A549 (cell line): ENCODE measurements at regions not wholly inside any gene's neighbourhood (a gene's known extent, or its start where the extent isn't known, plus 50 kb on each side); places are given as distances from the start of the nearest gene placed in this dataset.

Experiments used
- ATAC-seq, 2 experiments: fragments of 200-7000 bp in 1 of 2; fragments of >200 bp in 1 of 2; cut with Nextera tagmentation in 1 of 2; cut with Tn5 transposase in 1 of 2; 3 replicates each; pipeline versions ENCODE4 v1.8.0 to v1.9.1; 2018 to 2020; ENCODE audit warnings: mild to moderate bottlenecking in 1 of 2, moderate library complexity in 1 of 2
- CTCF ChIA-PET: fragments of 300-600 bp; sonication (Branson Sonifier 250); formaldehyde crosslinking; extraction: SDS; loops from one replicate; lab custom pipeline; 2021; ENCODE audit warnings: antibody characterized with exemption, inconsistent platforms; lab: Yijun Ruan, JAX
- POLR2A ChIA-PET: fragments of 350-600 bp; formaldehyde crosslinking; extraction: SDS; loops from one replicate; lab custom pipeline; 2021; ENCODE audit warnings: antibody characterized with exemption, inconsistent platforms; lab: Yijun Ruan, JAX
- DNase-seq, 2 experiments: peaks; one replicate each; pipeline versions ENCODE4 v3.0.0 to v3.0.0-alpha.2; 2011 to 2016; ENCODE audit warnings: low read depth in 1 of 2, low spot score in 1 of 2
- FAIRE-seq: peaks from 2 replicates; lab custom pipeline; 2011; peaks lifted over from hg19 to GRCh38; lab: Jason Lieb, UNC
- H3K27ac ChIP-seq, 2 experiments: fragments of >200 bp; sonication (Bioruptor Twin); formaldehyde crosslinking; 3 replicates each; pipeline ENCODE4 v1.5.1; 2016 to 2017
- H3K4me1 ChIP-seq: fragments of >200 bp; sonication (Bioruptor Twin); formaldehyde crosslinking; 3 replicates; pipeline ENCODE4 v1.6.1; 2016
- H3K4me2 ChIP-seq: fragments of >200 bp; sonication (Bioruptor Twin); formaldehyde crosslinking; 3 replicates; pipeline ENCODE4 v1.6.1; 2016
- H3K4me3 ChIP-seq: fragments of >200 bp; sonication (Bioruptor Twin); formaldehyde crosslinking; 3 replicates; pipeline ENCODE4 v1.5.1; 2016
- H3K9me3 ChIP-seq: fragments of >200 bp; sonication (Bioruptor Twin); formaldehyde crosslinking; 3 replicates; pipeline ENCODE4 v1.6.1; 2016
- CEBPB ChIP-seq, 2 experiments: fragments of >200 bp in 1 of 2; sonication (Bioruptor Twin) in 1 of 2; formaldehyde crosslinking in 1 of 2; IDR thresholded peaks; 2 replicates each; pipeline ENCODE4 v1.6.1; 2012 to 2016
- CHD4 ChIP-seq: fragments of 200-600 bp; sonication (generic); IDR thresholded peaks from 2 replicates; pipeline ENCODE4 v1.6.1; 2016; ENCODE audit warnings: antibody characterized with exemption, mild to moderate bottlenecking, borderline replicate concordance
- ESRRA ChIP-seq: fragments of 150-350 bp; IDR thresholded peaks from 2 replicates; pipeline ENCODE4 v1.6.1; 2014; ENCODE audit warnings: mild to moderate bottlenecking, low read length, borderline replicate concordance
- FOSB ChIP-seq: fragments of 250-450 bp; sonication (Bioruptor Pico); IDR thresholded peaks from 2 replicates; pipeline ENCODE4 v1.5.0; 2020; ENCODE audit warnings: mild to moderate bottlenecking, moderate library complexity
- FOSL2 ChIP-seq, 2 experiments: fragments of 450-650 bp in 1 of 2; fragments of >200 bp in 1 of 2; sonication (Bioruptor Twin) in 1 of 2; formaldehyde crosslinking; IDR thresholded peaks; 2 replicates each; pipeline versions ENCODE4 v1.5.0 to v1.6.1; 2016 to 2020; ENCODE audit warnings: mild to moderate bottlenecking in 1 of 2, moderate library complexity in 1 of 2
- HDAC2 ChIP-seq: fragments of 200-600 bp; sonication (generic); IDR thresholded peaks from 2 replicates; pipeline ENCODE4 v1.6.1; 2016
- HEYL ChIP-seq: fragments of 250-450 bp; sonication (Bioruptor Pico); IDR thresholded peaks from 2 replicates; pipeline ENCODE4 v1.8.0; 2021; ENCODE audit warnings: mild to moderate bottlenecking, moderate library complexity
- HOXB13 ChIP-seq: fragments of 250-450 bp; sonication (Bioruptor Pico); IDR thresholded peaks from 2 replicates; pipeline ENCODE4 v1.5.0; 2020; ENCODE audit warnings: low read depth, mild to moderate bottlenecking, moderate library complexity
- HOXB5 ChIP-seq: fragments of 250-450 bp; sonication (Bioruptor Pico); IDR thresholded peaks from 2 replicates; pipeline ENCODE4 v1.5.0; 2020; ENCODE audit warnings: mild to moderate bottlenecking, moderate library complexity
- JUN ChIP-seq, 2 experiments: fragments of >200 bp; sonication (Bioruptor Twin); formaldehyde crosslinking; IDR thresholded peaks; 2 replicates in 1 of 2; 3 replicates in 1 of 2; pipeline ENCODE4 v1.6.1; 2016 to 2017
- JUNB ChIP-seq: fragments of >200 bp; sonication (Bioruptor Twin); formaldehyde crosslinking; IDR thresholded peaks from 2 replicates; pipeline ENCODE4 v1.6.1; 2016
- MAFK ChIP-seq: fragments of 450-650 bp; IDR thresholded peaks from 2 replicates; pipeline ENCODE4 v1.6.1; 2014; ENCODE audit not compliant: partially characterized antibody
- NR3C1 ChIP-seq: fragments of >200 bp; sonication (Bioruptor Twin); formaldehyde crosslinking; IDR thresholded peaks from 3 replicates; pipeline ENCODE4 v1.6.1; 2017
- ZFP36 ChIP-seq: fragments of 450-650 bp; IDR thresholded peaks from 2 replicates; pipeline ENCODE4 v1.6.1; 2014; ENCODE audit warnings: borderline replicate concordance; ENCODE audit not compliant: partially characterized antibody
- WGBS: methylation state at CpG from one replicate; pipeline ENCODE4 v1.1.6; 2017; ENCODE audit errors: missing lambda C conversion rate; 5-methylcytosine and 5-hydroxymethylcytosine counted together
- TF ChIP-seq, protein P1 (sequence below): IDR thresholded peaks from 2 replicates; pipeline ENCODE4 v1.6.1; 2012
- TF ChIP-seq, protein P2 (sequence below): fragments of >200 bp; sonication (Bioruptor Twin); formaldehyde crosslinking; IDR thresholded peaks from 3 replicates; pipeline ENCODE4 v1.6.1; 2016
- TF ChIP-seq, protein P3 (sequence below): fragments of 200-600 bp; sonication (generic); IDR thresholded peaks from 2 replicates; pipeline ENCODE4 v1.6.1; 2016; ENCODE audit warnings: antibody characterized with exemption, mild to moderate bottlenecking, moderate library complexity
- TF ChIP-seq, protein P4 (sequence below): fragments of 250-450 bp; sonication (Bioruptor Pico); IDR thresholded peaks from 2 replicates; pipeline ENCODE4 v1.5.0; 2020; ENCODE audit warnings: low read depth, mild to moderate bottlenecking, moderate library complexity
- TF ChIP-seq, protein P5 (sequence below): IDR thresholded peaks from 2 replicates; pipeline ENCODE4 v1.6.1; 2012

DNA sequence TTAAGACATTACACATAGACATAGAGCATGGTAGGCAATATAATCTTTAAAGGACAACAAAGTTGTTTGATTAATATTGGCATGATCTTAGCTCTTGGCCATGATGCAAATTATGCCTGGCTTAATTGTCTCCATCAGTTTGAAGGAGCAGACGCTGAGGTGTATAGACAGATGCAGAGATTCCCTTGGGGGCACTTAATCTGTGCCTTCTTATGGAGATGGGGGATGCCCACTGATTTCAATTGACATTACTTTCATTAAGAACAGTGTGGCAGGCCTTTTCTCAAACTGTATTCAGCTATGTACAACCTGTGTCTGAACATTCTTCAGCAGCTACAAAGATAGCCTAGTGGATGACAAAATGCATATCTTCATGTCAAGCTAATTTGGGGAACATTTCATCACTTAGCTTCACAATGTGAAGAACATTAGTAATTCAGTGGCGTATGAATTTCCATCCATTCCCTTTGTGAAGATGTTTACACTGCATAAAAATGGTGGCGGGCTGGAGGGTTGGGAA lies 85.3 kb upstream of the MYCBP2 start:
- ChIA-PET POLR2A (no interaction called here), CTCF (interaction anchor here (0.6 kb wide), 1 partner anchor 31 kb away, joined by 3 read pairs; no protein-coding TSS in a partner anchor)
- FAIRE-seq (no peak), DNase-seq (no peak), ATAC-seq (no peak)
- Histone ChIP-seq H3K4me1 (no peaks in the 10 kb centered on the region), H3K4me2 (no peak overlapping the region), H3K27ac (no peak overlapping the region), H3K4me3 (no peak overlapping the region), H3K9me3 (no peaks in the 10 kb centered on the region)
- 60% methylated on average over 3 of the region's 3 CpGs for WGBS
- TF ChIP-seq, protein P1, sequence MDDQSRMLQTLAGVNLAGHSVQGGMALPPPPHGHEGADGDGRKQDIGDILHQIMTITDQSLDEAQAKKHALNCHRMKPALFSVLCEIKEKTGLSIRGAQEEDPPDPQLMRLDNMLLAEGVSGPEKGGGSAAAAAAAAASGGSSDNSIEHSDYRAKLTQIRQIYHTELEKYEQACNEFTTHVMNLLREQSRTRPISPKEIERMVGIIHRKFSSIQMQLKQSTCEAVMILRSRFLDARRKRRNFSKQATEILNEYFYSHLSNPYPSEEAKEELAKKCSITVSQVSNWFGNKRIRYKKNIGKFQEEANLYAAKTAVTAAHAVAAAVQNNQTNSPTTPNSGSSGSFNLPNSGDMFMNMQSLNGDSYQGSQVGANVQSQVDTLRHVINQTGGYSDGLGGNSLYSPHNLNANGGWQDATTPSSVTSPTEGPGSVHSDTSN: no peak
- TF ChIP-seq ZFP36: no peak
- no peak for TF ChIP-seq JUN (IDR thresholded peaks at IDR 0.05)
- TF ChIP-seq NR3C1: no peak
- no peak for TF ChIP-seq CHD4
- TF ChIP-seq HOXB5 (CRISPR knock-in tag): no peak
- TF ChIP-seq, protein P2, sequence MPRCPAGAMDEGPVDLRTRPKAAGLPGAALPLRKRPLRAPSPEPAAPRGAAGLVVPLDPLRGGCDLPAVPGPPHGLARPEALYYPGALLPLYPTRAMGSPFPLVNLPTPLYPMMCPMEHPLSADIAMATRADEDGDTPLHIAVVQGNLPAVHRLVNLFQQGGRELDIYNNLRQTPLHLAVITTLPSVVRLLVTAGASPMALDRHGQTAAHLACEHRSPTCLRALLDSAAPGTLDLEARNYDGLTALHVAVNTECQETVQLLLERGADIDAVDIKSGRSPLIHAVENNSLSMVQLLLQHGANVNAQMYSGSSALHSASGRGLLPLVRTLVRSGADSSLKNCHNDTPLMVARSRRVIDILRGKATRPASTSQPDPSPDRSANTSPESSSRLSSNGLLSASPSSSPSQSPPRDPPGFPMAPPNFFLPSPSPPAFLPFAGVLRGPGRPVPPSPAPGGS: no peak
- no peak for TF ChIP-seq JUNB
- TF ChIP-seq HDAC2: no peak
- no peak for TF ChIP-seq FOSB (CRISPR knock-in tag)
- TF ChIP-seq, protein P3, sequence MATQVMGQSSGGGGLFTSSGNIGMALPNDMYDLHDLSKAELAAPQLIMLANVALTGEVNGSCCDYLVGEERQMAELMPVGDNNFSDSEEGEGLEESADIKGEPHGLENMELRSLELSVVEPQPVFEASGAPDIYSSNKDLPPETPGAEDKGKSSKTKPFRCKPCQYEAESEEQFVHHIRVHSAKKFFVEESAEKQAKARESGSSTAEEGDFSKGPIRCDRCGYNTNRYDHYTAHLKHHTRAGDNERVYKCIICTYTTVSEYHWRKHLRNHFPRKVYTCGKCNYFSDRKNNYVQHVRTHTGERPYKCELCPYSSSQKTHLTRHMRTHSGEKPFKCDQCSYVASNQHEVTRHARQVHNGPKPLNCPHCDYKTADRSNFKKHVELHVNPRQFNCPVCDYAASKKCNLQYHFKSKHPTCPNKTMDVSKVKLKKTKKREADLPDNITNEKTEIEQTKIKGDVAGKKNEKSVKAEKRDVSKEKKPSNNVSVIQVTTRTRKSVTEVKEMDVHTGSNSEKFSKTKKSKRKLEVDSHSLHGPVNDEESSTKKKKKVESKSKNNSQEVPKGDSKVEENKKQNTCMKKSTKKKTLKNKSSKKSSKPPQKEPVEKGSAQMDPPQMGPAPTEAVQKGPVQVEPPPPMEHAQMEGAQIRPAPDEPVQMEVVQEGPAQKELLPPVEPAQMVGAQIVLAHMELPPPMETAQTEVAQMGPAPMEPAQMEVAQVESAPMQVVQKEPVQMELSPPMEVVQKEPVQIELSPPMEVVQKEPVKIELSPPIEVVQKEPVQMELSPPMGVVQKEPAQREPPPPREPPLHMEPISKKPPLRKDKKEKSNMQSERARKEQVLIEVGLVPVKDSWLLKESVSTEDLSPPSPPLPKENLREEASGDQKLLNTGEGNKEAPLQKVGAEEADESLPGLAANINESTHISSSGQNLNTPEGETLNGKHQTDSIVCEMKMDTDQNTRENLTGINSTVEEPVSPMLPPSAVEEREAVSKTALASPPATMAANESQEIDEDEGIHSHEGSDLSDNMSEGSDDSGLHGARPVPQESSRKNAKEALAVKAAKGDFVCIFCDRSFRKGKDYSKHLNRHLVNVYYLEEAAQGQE: no peak
- TF ChIP-seq, protein P4, sequence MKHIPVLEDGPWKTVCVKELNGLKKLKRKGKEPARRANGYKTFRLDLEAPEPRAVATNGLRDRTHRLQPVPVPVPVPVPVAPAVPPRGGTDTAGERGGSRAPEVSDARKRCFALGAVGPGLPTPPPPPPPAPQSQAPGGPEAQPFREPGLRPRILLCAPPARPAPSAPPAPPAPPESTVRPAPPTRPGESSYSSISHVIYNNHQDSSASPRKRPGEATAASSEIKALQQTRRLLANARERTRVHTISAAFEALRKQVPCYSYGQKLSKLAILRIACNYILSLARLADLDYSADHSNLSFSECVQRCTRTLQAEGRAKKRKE: no peak
- TF ChIP-seq HEYL (CRISPR knock-in tag): no peak
- TF ChIP-seq, protein P5, sequence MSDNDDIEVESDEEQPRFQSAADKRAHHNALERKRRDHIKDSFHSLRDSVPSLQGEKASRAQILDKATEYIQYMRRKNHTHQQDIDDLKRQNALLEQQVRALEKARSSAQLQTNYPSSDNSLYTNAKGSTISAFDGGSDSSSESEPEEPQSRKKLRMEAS: no peak
- no peak for TF ChIP-seq CEBPB (IDR thresholded peaks at IDR 0.05)

DNA sequence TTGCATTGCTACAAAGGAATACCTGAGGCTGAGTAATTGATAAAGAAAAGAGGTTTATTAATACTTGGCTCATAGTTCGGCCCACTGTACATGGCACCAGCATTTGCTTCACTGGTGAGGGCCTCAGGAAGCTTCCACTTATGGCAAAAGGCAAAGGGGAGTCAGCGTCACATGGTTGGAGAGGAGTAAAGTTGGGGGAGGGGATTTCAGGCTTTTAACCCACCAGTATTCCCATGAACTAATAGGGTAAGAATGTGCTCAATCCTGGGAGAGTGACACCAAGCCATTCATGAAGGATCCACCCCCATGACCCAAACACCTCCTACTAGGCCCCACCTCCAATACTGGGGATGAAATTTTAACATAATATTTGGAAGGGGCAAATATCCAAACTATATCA lies 82.5 kb upstream of the MYCBP2 start:
- FAIRE-seq (no peak), DNase-seq (no peak), ATAC-seq (no peak)
- ChIA-PET CTCF (no interaction called here), POLR2A (no interaction called here)
- Histone ChIP-seq H3K4me2 (no peak overlapping the region), H3K4me3 (no peak overlapping the region), H3K9me3 (no peaks in the 10 kb centered on the region), H3K4me1 (no peaks in the 10 kb centered on the region), H3K27ac (no peak overlapping the region)
- 58% methylated on average over 2 of the region's 2 CpGs for WGBS
- TF ChIP-seq MAFK (no peak), FOSL2 (IDR thresholded peaks at IDR 0.05) (no peak), FOSL2 (CRISPR knock-in tag; IDR thresholded peaks at IDR 0.05) (no peak), ESRRA (no peak), HOXB13 (no peak)
- TF ChIP-seq, protein P2: no peak
